Lung (tissue), 11 donors: ENCODE measurements at regions not wholly inside any gene's neighbourhood (a gene's known extent, or its start where the extent isn't known, plus 50 kb on each side); places are given as distances from the start of the nearest gene placed in this dataset.

Experiments used
- ATAC-seq: fragments of 200-7000 bp; cut with Tn5 transposase; one replicate; pipeline ENCODE4 v1.9.1; 2020; ENCODE audit warnings: moderate number of reproducible peaks; ENCODE audit not compliant: insufficient read depth, low FRiP score
- DNase-seq, 3 donors: peaks; one replicate each; pipeline ENCODE4 v3.0.0-alpha.2; 2013 to 2017
- H3K27ac ChIP-seq, 2 donors: one replicate each; pipeline ENCODE4 v1.5.1; 2013; ENCODE audit warnings: mild to moderate bottlenecking in 2 of 2, moderate library complexity in 2 of 2, control low read depth in 1 of 2, inconsistent platforms in 1 of 2, low read depth in 1 of 2, low read length in 1 of 2
- H3K27me3 ChIP-seq, 3 donors: one replicate each; pipeline ENCODE4 v1.5.1; 2013; ENCODE audit warnings: low read length in 2 of 3; ENCODE audit not compliant: control insufficient read depth in 3 of 3, insufficient read depth in 3 of 3
- H3K36me3 ChIP-seq, 4 donors: one replicate each; pipeline ENCODE4 v1.5.1; 2013; ENCODE audit warnings: low read length in 4 of 4, mild to moderate bottlenecking in 1 of 4, moderate library complexity in 1 of 4; ENCODE audit not compliant: control insufficient read depth in 4 of 4, insufficient read depth in 4 of 4
- H3K4me1 ChIP-seq, 5 donors: one replicate each; pipeline ENCODE4 v1.5.1; 2013; ENCODE audit warnings: low read length in 5 of 5, mild to moderate bottlenecking in 2 of 5, moderate library complexity in 1 of 5; ENCODE audit not compliant: control insufficient read depth in 5 of 5, insufficient read depth in 5 of 5
- H3K4me3 ChIP-seq: one replicate; pipeline ENCODE4 v1.5.1; 2013; ENCODE audit warnings: mild to moderate bottlenecking, control low read depth, moderate library complexity
- H3K9ac ChIP-seq, 2 donors: one replicate each; pipeline ENCODE4 v1.5.1; 2013; ENCODE audit warnings: low read length in 2 of 2, control low read depth in 1 of 2; ENCODE audit not compliant: insufficient read depth in 1 of 2
- H3K9me3 ChIP-seq, 4 donors: one replicate each; pipeline ENCODE4 v1.5.1; 2013; ENCODE audit warnings: low read length in 3 of 4, mild to moderate bottlenecking in 1 of 4, moderate library complexity in 1 of 4; ENCODE audit not compliant: control insufficient read depth in 4 of 4, insufficient read depth in 3 of 4
- CTCF ChIP-seq: IDR thresholded peaks from 2 replicates; pipeline ENCODE4 v1.5.1; 2012; ENCODE audit warnings: mild to moderate bottlenecking; ENCODE audit errors: control extremely low read depth, extremely low read depth
- WGBS, 2 donors: extraction: QIAGEN DNeasy Blood & Tissue Kit; methylation state at CpG; one replicate each; pipeline ENCODE4 v1.1.7; 2013; 5-methylcytosine and 5-hydroxymethylcytosine counted together
- donor health status: control.
- donor health status: control.
- donor health status: Bipolar disorder and iron deficiency.
- donor health status: healthy.
- donor health status: DM: yes; HTN: yes; CAD: no.

GRCh38 chrX:11887175-11887574 lies 129.1 kb downstream of the MSL3 start:
- DNase-seq (no peak), ATAC-seq (no peak)
- WGBS, 2 donors = 66 to 94% methylated on average over 2 of the region's 2 CpGs
- H3K4me3 ChIP-seq = no peak overlapping the region
- H3K27me3 ChIP-seq = peaks cover 0 to 21% (median 4%) of the 10 kb centered on the region in 3 donors
- peaks cover 0 to 6% (median 0%) of the 10 kb centered on the region in 4 donors for H3K9me3 ChIP-seq
- no peaks in the 10 kb centered on the region for H3K4me1 ChIP-seq
- H3K36me3 ChIP-seq = no peaks in the 10 kb centered on the region
- no peak overlapping the region for H3K9ac ChIP-seq
- peak overlapping the region in 1 of 2 donors; percentile 13 for H3K27ac ChIP-seq
- no peak for TF ChIP-seq CTCF

- H3K27me3 ChIP-seq = peaks cover 0 to 22% (median 8%) of the 10 kb centered on the region in 3 donors
- peaks cover 0 to 6% (median 0%) of the 10 kb centered on the region in 4 donors for H3K9me3 ChIP-seq
- no peak for ATAC-seq
- no peaks in the 10 kb centered on the region for H3K4me1 ChIP-seq
- H3K36me3 ChIP-seq = no peaks in the 10 kb centered on the region
- no peak overlapping the region for H3K4me3 ChIP-seq
- no peak overlapping the region for H3K27ac ChIP-seq
- no peak for DNase-seq
- H3K9ac ChIP-seq = no peak overlapping the region
- no peak for TF ChIP-seq CTCF
These were observed 130.4 kb downstream of the MSL3 start for GRCh38 chrX:11888421-11888820.

- no peak for TF ChIP-seq CTCF
- Histone ChIP-seq H3K9ac (no peak overlapping the region), H3K36me3 (no peaks in the 10 kb centered on the region), H3K4me3 (no peak overlapping the region), H3K9me3 (peaks cover 0 to 6% (median 0%) of the 10 kb centered on the region in 4 donors), H3K27ac (no peak overlapping the region), H3K4me1 (no peaks in the 10 kb centered on the region), H3K27me3 (peaks cover 0 to 22% (median 14%) of the 10 kb centered on the region in 3 donors)
- no peak for DNase-seq
- no peak for ATAC-seq
These were observed 131.8 kb downstream of the MSL3 start for GRCh38 chrX:11889791-11890190.

- ATAC-seq (no peak), DNase-seq (peak in 1 of 3 donors; percentile 0)
- Histone ChIP-seq H3K4me3 (no peak overlapping the region), H3K27ac (no peak overlapping the region), H3K27me3 (peaks cover 0 to 18% (median 14%) of the 10 kb centered on the region in 3 donors), H3K9ac (no peak overlapping the region), H3K36me3 (no peaks in the 10 kb centered on the region), H3K9me3 (peaks cover 0 to 6% (median 0%) of the 10 kb centered on the region in 4 donors), H3K4me1 (no peaks in the 10 kb centered on the region)
- TF ChIP-seq CTCF = no peak
- WGBS, 2 donors = 20 to 39% methylated on average over 5 to 6 of the region's 6 CpGs
These were observed 132.9 kb downstream of the MSL3 start for GRCh38 chrX:11890836-11891514.
